DND-41 (cell line): ENCODE measurements at regions not wholly inside any gene's neighbourhood (a gene's known extent, or its start where the extent isn't known, plus 50 kb on each side); places are given as distances from the start of the nearest gene placed in this dataset.

Source experiments
- EZH2 ChIP-seq: IDR thresholded peaks from 3 replicates; pipeline ENCODE4 v1.6.1; 2012; ENCODE audit warnings: borderline replicate concordance, low read depth, mild to moderate bottlenecking, moderate library complexity, low read length, inconsistent platforms; ENCODE audit not compliant: severe bottlenecking
- TF ChIP-seq, protein P1 (sequence below): IDR thresholded peaks from 2 replicates; pipeline ENCODE4 v1.5.1; 2012; ENCODE audit warnings: borderline replicate concordance, low read length, moderate library complexity, mild to moderate bottlenecking; ENCODE audit not compliant: poor library complexity, severe bottlenecking; ENCODE audit errors: extremely low read depth

- TF ChIP-seq, protein P1, sequence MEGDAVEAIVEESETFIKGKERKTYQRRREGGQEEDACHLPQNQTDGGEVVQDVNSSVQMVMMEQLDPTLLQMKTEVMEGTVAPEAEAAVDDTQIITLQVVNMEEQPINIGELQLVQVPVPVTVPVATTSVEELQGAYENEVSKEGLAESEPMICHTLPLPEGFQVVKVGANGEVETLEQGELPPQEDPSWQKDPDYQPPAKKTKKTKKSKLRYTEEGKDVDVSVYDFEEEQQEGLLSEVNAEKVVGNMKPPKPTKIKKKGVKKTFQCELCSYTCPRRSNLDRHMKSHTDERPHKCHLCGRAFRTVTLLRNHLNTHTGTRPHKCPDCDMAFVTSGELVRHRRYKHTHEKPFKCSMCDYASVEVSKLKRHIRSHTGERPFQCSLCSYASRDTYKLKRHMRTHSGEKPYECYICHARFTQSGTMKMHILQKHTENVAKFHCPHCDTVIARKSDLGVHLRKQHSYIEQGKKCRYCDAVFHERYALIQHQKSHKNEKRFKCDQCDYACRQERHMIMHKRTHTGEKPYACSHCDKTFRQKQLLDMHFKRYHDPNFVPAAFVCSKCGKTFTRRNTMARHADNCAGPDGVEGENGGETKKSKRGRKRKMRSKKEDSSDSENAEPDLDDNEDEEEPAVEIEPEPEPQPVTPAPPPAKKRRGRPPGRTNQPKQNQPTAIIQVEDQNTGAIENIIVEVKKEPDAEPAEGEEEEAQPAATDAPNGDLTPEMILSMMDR, result no peak
- TF ChIP-seq EZH2, result no peak
Measured at GRCh38 chr13:73366241-73366640, 307.4 kb downstream of the KLF5 start.
